CD14-positive monocyte (primary cell): ENCODE measurements at regions not wholly inside any gene's neighbourhood (a gene's known extent, or its start where the extent isn't known, plus 50 kb on each side); places are given as distances from the start of the nearest gene placed in this dataset.

Experiments
- DNase-seq, 3 donors: peaks; one replicate each; pipeline ENCODE4 v3.0.0-alpha.2; 2011 to 2022
- H2AFZ ChIP-seq: 2 replicates; pipeline ENCODE4 v1.6.0; 2012; ENCODE audit warnings: mild to moderate bottlenecking, low read depth, low read length, inconsistent platforms; ENCODE audit not compliant: insufficient read depth, poor library complexity, severe bottlenecking
- H3K27ac ChIP-seq, 2 donors: 1 replicate in 1 of 2; 2 replicates in 1 of 2; pipeline ENCODE4 v1.5.1; 2012 to 2013; ENCODE audit warnings: low read length in 2 of 2, control low read depth in 1 of 2, inconsistent platforms in 1 of 2, low read depth in 1 of 2, mild to moderate bottlenecking in 1 of 2
- H3K27me3 ChIP-seq, 2 donors: one replicate each; pipeline versions ENCODE4 v1.6.0 to v1.6.1; 2011 to 2013; ENCODE audit warnings: low read length in 2 of 2; ENCODE audit not compliant: control insufficient read depth in 2 of 2, insufficient read depth in 2 of 2
- H3K36me3 ChIP-seq, 2 donors: replicated peaks in 1 of 2; 1 replicate in 1 of 2; 2 replicates in 1 of 2; pipeline versions ENCODE4 v1.5.1 to v1.6.1; 2012 to 2013; ENCODE audit warnings: low read length in 2 of 2, control low read depth in 1 of 2, inconsistent platforms in 1 of 2, mild to moderate bottlenecking in 1 of 2; ENCODE audit not compliant: insufficient read depth in 2 of 2, control insufficient read depth in 1 of 2
- H3K4me1 ChIP-seq, 2 donors: 1 replicate in 1 of 2; 2 replicates in 1 of 2; pipeline versions ENCODE4 v1.5.1 to v1.6.1; 2012 to 2013; ENCODE audit warnings: low read length in 2 of 2, control low read depth in 1 of 2, inconsistent platforms in 1 of 2, mild to moderate bottlenecking in 1 of 2, moderate library complexity in 1 of 2; ENCODE audit not compliant: insufficient read depth in 2 of 2, control insufficient read depth in 1 of 2
- H3K4me2 ChIP-seq: replicated peaks from 2 replicates; pipeline ENCODE3; 2012; ENCODE audit warnings: low read length, moderate library complexity, mild to moderate bottlenecking; ENCODE audit not compliant: poor library complexity, severe bottlenecking; ENCODE audit errors: extremely low read depth
- H3K4me3 ChIP-seq, 3 experiments: fragments of 200-600 bp in 1 of 3; sonication (generic) in 1 of 3; replicated peaks in 1 of 3; 1 replicate in 2 of 3; 2 replicates in 1 of 3; pipeline ENCODE4 v1.5.1; 2011 to 2013; ENCODE audit warnings: low read length in 3 of 3, mild to moderate bottlenecking in 3 of 3, control low read depth in 2 of 3, low read depth in 2 of 3, inconsistent platforms in 1 of 3, moderate library complexity in 1 of 3
- H3K79me2 ChIP-seq: 2 replicates; pipeline ENCODE4 v1.6.0; 2012; ENCODE audit warnings: mild to moderate bottlenecking, control low read depth, inconsistent platforms, low read length, moderate library complexity; ENCODE audit not compliant: insufficient read depth
- H3K9ac ChIP-seq: 2 replicates; pipeline ENCODE4 v1.6.0; 2017; ENCODE audit warnings: low read length, mild to moderate bottlenecking; ENCODE audit not compliant: insufficient read depth, poor library complexity, severe bottlenecking
- H3K9me3 ChIP-seq, 2 donors: replicated peaks in 1 of 2; 1 replicate in 1 of 2; 2 replicates in 1 of 2; pipeline versions ENCODE4 v1.5.1 to v1.6.1; 2012 to 2013; ENCODE audit warnings: low read length in 2 of 2, control low read depth in 1 of 2; ENCODE audit not compliant: control insufficient read depth in 1 of 2, insufficient read depth in 1 of 2
- H4K20me1 ChIP-seq: 2 replicates; pipeline ENCODE4 v1.6.0; 2012; ENCODE audit warnings: mild to moderate bottlenecking, low read length, control low read depth, moderate library complexity; ENCODE audit not compliant: insufficient read depth
- H3K27ac Mint-ChIP-seq, 7 donors: one replicate each; pipeline ENCODE4 v1.8.0; 2020; ENCODE audit warnings: mild to moderate bottlenecking in 7 of 7, mixed read lengths in 7 of 7, moderate library complexity in 6 of 7, inconsistent platforms in 2 of 7
- H3K27me3 Mint-ChIP-seq, 3 donors: one replicate each; pipeline ENCODE4 v1.8.0; 2021 to 2022; ENCODE audit warnings: low read depth in 3 of 3, mild to moderate bottlenecking in 3 of 3, mixed read lengths in 3 of 3, moderate library complexity in 3 of 3, inconsistent platforms in 1 of 3
- H3K36me3 Mint-ChIP-seq, 2 donors: one replicate each; pipeline ENCODE4 v1.8.0; 2020; ENCODE audit warnings: mixed read lengths in 2 of 2, inconsistent platforms in 1 of 2, mild to moderate bottlenecking in 1 of 2
- H3K4me1 Mint-ChIP-seq: one replicate; pipeline ENCODE4 v1.8.0; 2020; ENCODE audit warnings: mild to moderate bottlenecking, mixed read lengths
- H3K4me3 Mint-ChIP-seq, 2 donors: one replicate each; pipeline ENCODE4 v1.8.0; 2020; ENCODE audit warnings: mild to moderate bottlenecking in 2 of 2, mixed read lengths in 2 of 2, moderate library complexity in 1 of 2
- H3K9me3 Mint-ChIP-seq, 7 donors: one replicate each; pipeline ENCODE4 v1.8.0; 2020 to 2022; ENCODE audit warnings: mixed read lengths in 7 of 7, mild to moderate bottlenecking in 6 of 7, moderate library complexity in 6 of 7, inconsistent platforms in 2 of 7
- WGBS: methylation state at CpG from one replicate; pipeline ENCODE4 v1.1.5; 2013; ENCODE audit warnings: missing lambda C conversion rate; ENCODE audit not compliant: insufficient coverage; 5-methylcytosine and 5-hydroxymethylcytosine counted together
- intact Hi-C, 2 donors: fragments of 100-400 bp; cut with micrococcal nuclease; formaldehyde crosslinking; loops; one replicate each; pipeline versions ENCODE4 v1.15.0 to v1.15.1; 2023
- TF ChIP-seq, protein P1 (sequence below): fragments of 200-600 bp; IDR thresholded peaks from one replicate; pipeline ENCODE4 v1.8.0; 2022; ENCODE audit warnings: antibody characterized with exemption, mild to moderate bottlenecking

DNA sequence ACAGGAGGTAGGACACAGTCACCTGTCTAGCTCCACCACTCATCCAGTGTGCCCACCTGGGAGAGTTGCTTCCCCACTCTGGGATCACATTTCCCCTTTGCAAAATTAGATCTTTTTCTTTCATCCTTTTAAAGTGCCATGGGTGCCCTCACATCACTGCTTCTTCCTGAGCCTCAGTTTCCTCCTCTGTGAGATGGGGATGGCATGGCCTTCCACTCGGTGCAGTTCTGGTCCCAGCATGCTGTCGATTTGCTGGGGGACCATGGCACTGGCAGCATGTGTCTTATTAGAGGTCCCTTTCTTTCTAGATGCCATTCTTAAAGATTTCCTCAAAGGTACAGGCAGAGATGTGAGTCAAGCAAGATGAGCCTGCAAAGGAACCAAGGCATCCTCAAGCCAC, 158.3 kb upstream of the ZMIZ1 start:
- H2AFZ ChIP-seq = no peak overlapping the region
- H3K27ac ChIP-seq = no peak overlapping the region
- no peaks in the 10 kb centered on the region for H4K20me1 ChIP-seq
- TF ChIP-seq, protein P1, sequence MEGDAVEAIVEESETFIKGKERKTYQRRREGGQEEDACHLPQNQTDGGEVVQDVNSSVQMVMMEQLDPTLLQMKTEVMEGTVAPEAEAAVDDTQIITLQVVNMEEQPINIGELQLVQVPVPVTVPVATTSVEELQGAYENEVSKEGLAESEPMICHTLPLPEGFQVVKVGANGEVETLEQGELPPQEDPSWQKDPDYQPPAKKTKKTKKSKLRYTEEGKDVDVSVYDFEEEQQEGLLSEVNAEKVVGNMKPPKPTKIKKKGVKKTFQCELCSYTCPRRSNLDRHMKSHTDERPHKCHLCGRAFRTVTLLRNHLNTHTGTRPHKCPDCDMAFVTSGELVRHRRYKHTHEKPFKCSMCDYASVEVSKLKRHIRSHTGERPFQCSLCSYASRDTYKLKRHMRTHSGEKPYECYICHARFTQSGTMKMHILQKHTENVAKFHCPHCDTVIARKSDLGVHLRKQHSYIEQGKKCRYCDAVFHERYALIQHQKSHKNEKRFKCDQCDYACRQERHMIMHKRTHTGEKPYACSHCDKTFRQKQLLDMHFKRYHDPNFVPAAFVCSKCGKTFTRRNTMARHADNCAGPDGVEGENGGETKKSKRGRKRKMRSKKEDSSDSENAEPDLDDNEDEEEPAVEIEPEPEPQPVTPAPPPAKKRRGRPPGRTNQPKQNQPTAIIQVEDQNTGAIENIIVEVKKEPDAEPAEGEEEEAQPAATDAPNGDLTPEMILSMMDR = no peak
- Mint-ChIP-seq H3K4me3 (no peak overlapping the region), H3K27me3 (peaks cover 0 to 3% (median 0%) of the 10 kb centered on the region in 3 donors), H3K9me3 (no peaks in the 10 kb centered on the region), H3K27ac (no peak overlapping the region), H3K36me3 (no peaks in the 10 kb centered on the region), H3K4me1 (no peaks in the 10 kb centered on the region)
- no peaks in the 10 kb centered on the region for H3K36me3 ChIP-seq
- no peaks in the 10 kb centered on the region for H3K9me3 ChIP-seq
- no peak for DNase-seq
- 100% methylated on average over 2 of the region's 2 CpGs for WGBS
- no peak overlapping the region for H3K4me3 ChIP-seq
- intact Hi-C loops = no loop called here
- no peak overlapping the region for H3K4me2 ChIP-seq
- H3K27me3 ChIP-seq = no peaks in the 10 kb centered on the region
- no peak overlapping the region for H3K9ac ChIP-seq
- no peaks in the 10 kb centered on the region for H3K4me1 ChIP-seq
- H3K79me2 ChIP-seq = no peaks in the 10 kb centered on the region

- peaks cover 0 to 3% (median 0%) of the 10 kb centered on the region in 3 donors for H3K27me3 Mint-ChIP-seq
- H3K4me1 Mint-ChIP-seq = no peaks in the 10 kb centered on the region
- 95% methylated on average over 6 of the region's 7 CpGs for WGBS
- Histone ChIP-seq H4K20me1 (no peaks in the 10 kb centered on the region), H3K27ac (no peak overlapping the region), H2AFZ (no peak overlapping the region), H3K27me3 (no peaks in the 10 kb centered on the region), H3K4me2 (no peak overlapping the region), H3K9ac (no peak overlapping the region), H3K4me3 (no peak overlapping the region), H3K79me2 (no peaks in the 10 kb centered on the region), H3K4me1 (no peaks in the 10 kb centered on the region), H3K36me3 (no peaks in the 10 kb centered on the region), H3K9me3 (no peaks in the 10 kb centered on the region)
- no peaks in the 10 kb centered on the region for H3K9me3 Mint-ChIP-seq
- intact Hi-C loops = no loop called here
- H3K36me3 Mint-ChIP-seq = no peaks in the 10 kb centered on the region
- TF ChIP-seq, protein P1 = no peak
- no peak overlapping the region for H3K4me3 Mint-ChIP-seq
- peak overlapping the region in 1 of 7 donors; percentile 64 for H3K27ac Mint-ChIP-seq
- no peak for DNase-seq
These were observed 157.9 kb upstream of the ZMIZ1 start for GRCh38 chr10:78910886-78911285.
